GM12891 (cell line): ENCODE measurements at regions not wholly inside any gene's neighbourhood (a gene's known extent, or its start where the extent isn't known, plus 50 kb on each side); places are given as distances from the start of the nearest gene placed in this dataset.

Source experiments
- POLR2A ChIP-seq: IDR thresholded peaks from 2 replicates; pipeline ENCODE4 v1.6.1; 2011; ENCODE audit warnings: low read depth, low read length, control low read depth
- POLR2AphosphoS5 ChIP-seq: IDR thresholded peaks from 2 replicates; pipeline ENCODE4 v1.6.1; 2011; ENCODE audit warnings: low read depth, low read length, control low read depth
- SPI1 ChIP-seq: IDR thresholded peaks from 2 replicates; pipeline ENCODE4 v1.6.1; 2011; ENCODE audit warnings: low read depth, low read length, control low read depth

DNA sequence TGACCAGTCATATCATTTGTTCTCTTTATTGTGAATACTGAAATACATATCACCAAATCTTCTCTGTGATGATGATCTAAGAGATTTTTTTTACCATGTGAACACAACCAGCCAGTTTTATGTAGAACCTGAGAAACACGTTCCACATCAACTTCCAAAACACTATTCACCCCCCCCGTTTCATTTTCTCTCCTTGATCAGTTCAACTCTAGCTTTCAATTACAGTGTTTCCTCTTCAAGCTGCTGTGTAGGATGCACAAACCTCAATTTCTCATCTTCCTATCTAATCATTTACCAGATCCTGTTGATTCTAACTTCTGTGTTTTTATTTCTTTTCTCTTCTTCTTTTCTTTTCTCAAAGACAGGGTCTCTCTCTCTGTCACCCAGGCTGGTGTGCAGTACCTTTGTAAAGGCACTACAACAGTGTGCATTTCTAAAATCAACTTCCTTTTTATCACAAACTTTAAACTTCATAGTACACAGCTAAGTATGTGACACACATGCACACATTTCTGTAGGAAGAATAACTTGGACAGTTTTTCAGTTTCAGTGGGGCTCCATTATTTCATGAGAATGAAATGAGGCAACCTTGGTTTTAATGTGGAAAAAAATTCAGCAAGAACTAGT is 149.9 kb upstream of the FBXO33 start:
- TF ChIP-seq POLR2A (no peak), POLR2AphosphoS5 (no peak), SPI1 (no peak)
